HEK293 (cell line): ENCODE measurements at regions not wholly inside any gene's neighbourhood (a gene's known extent, or its start where the extent isn't known, plus 50 kb on each side); places are given as distances from the start of the nearest gene placed in this dataset.

Experiments
- CTCF ChIA-PET: fragments of 350-600 bp; formaldehyde crosslinking; extraction: SDS; loops from one replicate; lab custom pipeline; 2021; ENCODE audit warnings: antibody characterized with exemption; lab: Yijun Ruan, JAX
- POLR2A ChIA-PET: fragments of 300-600 bp; formaldehyde crosslinking; extraction: SDS; loops from one replicate; lab custom pipeline; 2020; ENCODE audit warnings: antibody characterized with exemption, inconsistent platforms; lab: Yijun Ruan, JAX
- H3K27ac ChIP-seq: fragments of 200-500 bp; sonication (Bioruptor generic); 2 replicates; pipeline ENCODE4 v1.5.1; 2014; ENCODE audit warnings: low read depth, low read length, control low read depth, inconsistent platforms; ENCODE audit errors: extremely low read depth
- H3K36me3 ChIP-seq, 2 experiments: fragments of 200-500 bp in 1 of 2; sonication (Bioruptor generic) in 1 of 2; 1 replicate in 1 of 2; 2 replicates in 1 of 2; pipeline ENCODE4 v1.5.1; 2014 to 2017; ENCODE audit warnings: inconsistent platforms in 2 of 2, low read length in 2 of 2; ENCODE audit not compliant: control insufficient read depth in 2 of 2, insufficient read depth in 1 of 2
- H3K4me1 ChIP-seq: fragments of 200-500 bp; sonication (Bioruptor generic); 2 replicates; pipeline ENCODE4 v1.5.1; 2014; ENCODE audit warnings: mild to moderate bottlenecking, low read length, inconsistent platforms; ENCODE audit not compliant: control insufficient read depth, insufficient read depth
- H3K4me3 ChIP-seq: 2 replicates; pipeline ENCODE4 v1.5.1; 2011; ENCODE audit warnings: low read depth, mild to moderate bottlenecking, control low read depth, low read length, moderate library complexity
- H3K9me3 ChIP-seq: fragments of 200-500 bp; sonication (Bioruptor generic); 2 replicates; pipeline ENCODE4 v1.5.1; 2014; ENCODE audit warnings: low read depth, low read length, inconsistent platforms; ENCODE audit not compliant: control insufficient read depth, insufficient read depth
- BCL11B ChIP-seq: fragments of 450-650 bp; formaldehyde crosslinking; IDR thresholded peaks from 2 replicates; pipeline ENCODE4 v1.5.1; 2016; ENCODE audit warnings: low read depth, missing biosample characterization, missing genetic modification characterization
- HOXC10 ChIP-seq: sonication (generic); formaldehyde crosslinking; IDR thresholded peaks from 2 replicates; pipeline ENCODE4 v1.8.1; 2023; ENCODE audit warnings: mild to moderate bottlenecking, missing genetic modification reagents
- RBAK ChIP-seq: fragments of 450-650 bp; formaldehyde crosslinking; IDR thresholded peaks from 2 replicates; pipeline ENCODE4 v1.5.1; 2016; ENCODE audit warnings: missing biosample characterization, missing genetic modification characterization
- TRIM28 ChIP-seq: IDR thresholded peaks from 2 replicates; pipeline ENCODE4 v1.6.1; 2011; ENCODE audit warnings: low read length, control low read depth, borderline replicate concordance
- ZBTB20 ChIP-seq: fragments of 450-650 bp; formaldehyde crosslinking; IDR thresholded peaks from 2 replicates; pipeline ENCODE4 v1.5.1; 2016; ENCODE audit warnings: missing biosample characterization, missing genetic modification characterization
- ZEB2 ChIP-seq: fragments of 450-650 bp; formaldehyde crosslinking; IDR thresholded peaks from 2 replicates; pipeline ENCODE4 v1.5.1; 2016; ENCODE audit warnings: missing biosample characterization, missing genetic modification characterization
- ZFP69B ChIP-seq: fragments of 450-650 bp; formaldehyde crosslinking; IDR thresholded peaks from 2 replicates; pipeline ENCODE4 v1.5.1; 2016; ENCODE audit warnings: missing biosample characterization, missing genetic modification characterization
- ZNF10 ChIP-seq: fragments of 450-650 bp; formaldehyde crosslinking; IDR thresholded peaks from 2 replicates; pipeline ENCODE4 v1.5.1; 2017; ENCODE audit warnings: missing biosample characterization, missing genetic modification characterization
- ZNF121 ChIP-seq: fragments of 450-650 bp; formaldehyde crosslinking; IDR thresholded peaks from 2 replicates; pipeline ENCODE4 v1.5.1; 2016; ENCODE audit warnings: missing biosample characterization, missing genetic modification characterization
- ZNF138 ChIP-seq: fragments of 450-650 bp; formaldehyde crosslinking; IDR thresholded peaks from 2 replicates; pipeline ENCODE4 v1.5.1; 2016; ENCODE audit warnings: missing biosample characterization, missing genetic modification characterization, borderline replicate concordance
- ZNF2 ChIP-seq: fragments of 450-650 bp; formaldehyde crosslinking; IDR thresholded peaks from 2 replicates; pipeline ENCODE4 v1.5.1; 2016; ENCODE audit warnings: missing biosample characterization, missing genetic modification characterization
- ZNF239 ChIP-seq: fragments of 450-650 bp; formaldehyde crosslinking; IDR thresholded peaks from 2 replicates; pipeline ENCODE4 v1.5.1; 2016; ENCODE audit warnings: missing biosample characterization, missing genetic modification characterization
- ZNF423 ChIP-seq: fragments of 450-650 bp; formaldehyde crosslinking; IDR thresholded peaks from 2 replicates; pipeline ENCODE4 v1.5.1; 2016; ENCODE audit warnings: missing biosample characterization, missing genetic modification characterization
- ZNF530 ChIP-seq: fragments of 450-650 bp; formaldehyde crosslinking; IDR thresholded peaks from 2 replicates; pipeline ENCODE4 v1.5.1; 2016; ENCODE audit warnings: low read depth, missing biosample characterization, missing genetic modification characterization
- ZNF555 ChIP-seq: fragments of 450-650 bp; formaldehyde crosslinking; conservative IDR thresholded peaks from 2 replicates; pipeline ENCODE4 v1.5.1; 2017; ENCODE audit warnings: missing biosample characterization, mild to moderate bottlenecking, missing genetic modification characterization, inconsistent platforms
- ZNF560 ChIP-seq: fragments of 450-650 bp; formaldehyde crosslinking; IDR thresholded peaks from 2 replicates; pipeline ENCODE4 v1.5.1; 2017; ENCODE audit warnings: missing biosample characterization, missing genetic modification characterization, borderline replicate concordance
- ZNF621 ChIP-seq: fragments of 450-650 bp; formaldehyde crosslinking; IDR thresholded peaks from 2 replicates; pipeline ENCODE4 v1.5.1; 2017; ENCODE audit warnings: missing biosample characterization, missing genetic modification characterization
- ZNF747 ChIP-seq: fragments of 450-650 bp; formaldehyde crosslinking; IDR thresholded peaks from 2 replicates; pipeline ENCODE4 v1.5.1; 2016; ENCODE audit warnings: missing biosample characterization, missing genetic modification characterization
- ZNF76 ChIP-seq: fragments of 450-650 bp; formaldehyde crosslinking; IDR thresholded peaks from 2 replicates; pipeline ENCODE4; 2016; ENCODE audit warnings: low read depth, missing biosample characterization, missing genetic modification characterization, borderline replicate concordance
- ZNF830 ChIP-seq: fragments of 450-650 bp; IDR thresholded peaks from 2 replicates; pipeline ENCODE4 v1.5.0; 2018; ENCODE audit warnings: missing biosample characterization, missing genetic modification characterization, low read depth, mild to moderate bottlenecking, moderate library complexity
- TF ChIP-seq, protein P1 (sequence below): fragments of 450-650 bp; formaldehyde crosslinking; IDR thresholded peaks from 2 replicates; pipeline ENCODE4 v1.5.1; 2016; ENCODE audit warnings: missing biosample characterization, missing genetic modification characterization
- TF ChIP-seq, protein P2 (sequence below): fragments of 450-650 bp; IDR thresholded peaks from 2 replicates; pipeline ENCODE4 v1.5.1; 2018; ENCODE audit warnings: missing biosample characterization, mild to moderate bottlenecking, missing genetic modification characterization
- TF ChIP-seq, protein P3 (sequence below): fragments of 450-650 bp; formaldehyde crosslinking; IDR thresholded peaks from 2 replicates; pipeline ENCODE4 v1.5.1; 2017; ENCODE audit warnings: missing biosample characterization, missing genetic modification characterization

DNA sequence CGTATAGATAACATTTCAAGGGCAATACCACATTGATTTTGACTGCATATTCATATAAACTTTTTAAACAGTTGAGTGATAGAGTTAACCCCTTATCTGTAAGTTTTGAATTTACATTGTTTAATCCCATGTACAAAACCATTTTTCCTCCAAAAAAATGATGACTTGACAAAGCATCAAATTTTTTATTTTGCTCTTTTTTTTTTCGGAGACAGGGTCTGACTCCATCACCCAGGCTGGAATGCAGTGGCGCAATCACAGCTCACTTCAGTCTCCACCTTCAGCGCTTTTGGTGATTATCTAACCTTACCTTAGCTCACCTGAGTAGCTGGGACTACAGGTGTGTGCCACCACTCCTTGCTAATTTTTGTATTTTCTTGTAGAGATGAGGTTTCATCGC is 1670.1 kb upstream of the CDH9 start:
- no peak for TF ChIP-seq ZNF10 (tag by site-specific recombination)
- no peak for TF ChIP-seq TRIM28
- TF ChIP-seq ZFP69B = no peak
- no peak for TF ChIP-seq ZNF530 (tag by site-specific recombination)
- TF ChIP-seq, protein P1, sequence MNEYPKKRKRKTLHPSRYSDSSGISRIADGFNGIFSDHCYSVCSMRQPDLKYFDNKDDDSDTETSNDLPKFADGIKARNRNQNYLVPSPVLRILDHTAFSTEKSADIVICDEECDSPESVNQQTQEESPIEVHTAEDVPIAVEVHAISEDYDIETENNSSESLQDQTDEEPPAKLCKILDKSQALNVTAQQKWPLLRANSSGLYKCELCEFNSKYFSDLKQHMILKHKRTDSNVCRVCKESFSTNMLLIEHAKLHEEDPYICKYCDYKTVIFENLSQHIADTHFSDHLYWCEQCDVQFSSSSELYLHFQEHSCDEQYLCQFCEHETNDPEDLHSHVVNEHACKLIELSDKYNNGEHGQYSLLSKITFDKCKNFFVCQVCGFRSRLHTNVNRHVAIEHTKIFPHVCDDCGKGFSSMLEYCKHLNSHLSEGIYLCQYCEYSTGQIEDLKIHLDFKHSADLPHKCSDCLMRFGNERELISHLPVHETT (tag by site-specific recombination) = no peak
- no peak for TF ChIP-seq RBAK (tag by site-specific recombination)
- CTCF ChIA-PET = interaction anchor here (0.5 to 0.7 kb wide), 2 partner anchors 66 to 108 kb away, joined by 3 to 6 read pairs; no protein-coding TSS in a partner anchor
- POLR2A ChIA-PET = no interaction called here
- Histone ChIP-seq H3K27ac (no peak overlapping the region), H3K4me3 (no peak overlapping the region), H3K36me3 (no peaks in the 10 kb centered on the region), H3K9me3 (peaks cover 2% of the 10 kb centered on the region; the same call in 1 of the 2 replicates), H3K4me1 (no peaks in the 10 kb centered on the region)

DNA sequence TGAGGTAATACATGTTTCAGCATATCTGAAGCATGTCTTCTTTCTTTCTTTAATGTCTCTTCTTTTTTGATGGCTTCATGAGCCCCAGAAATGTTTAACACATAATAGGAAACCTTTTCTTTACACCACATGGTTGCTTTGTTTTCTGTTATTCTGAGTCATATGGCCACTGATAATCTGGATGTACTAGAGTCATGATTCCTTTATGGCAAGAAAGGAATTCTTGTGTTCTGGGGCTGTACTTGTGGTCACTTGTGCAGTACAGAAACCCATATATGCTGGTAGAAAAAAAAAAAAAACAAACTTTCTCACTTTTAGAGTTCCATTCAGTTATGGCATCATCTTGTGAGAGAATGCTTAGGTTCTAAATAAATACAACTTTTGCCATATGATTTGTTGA is 1669.3 kb upstream of the CDH9 start:
- ChIA-PET CTCF (interaction anchor here (0.7 kb wide), 1 partner anchor 107 kb away, joined by 6 read pairs; no protein-coding TSS in a partner anchor), POLR2A (no interaction called here)
- no peak overlapping the region for H3K27ac ChIP-seq
- H3K4me1 ChIP-seq = no peaks in the 10 kb centered on the region
- H3K36me3 ChIP-seq = no peaks in the 10 kb centered on the region
- TF ChIP-seq ZNF830 (tag by site-specific recombination) (no peak), ZNF555 (tag by site-specific recombination) (no peak), ZNF621 (tag by site-specific recombination) (no peak), ZNF239 (no peak), ZNF76 (tag by site-specific recombination) (no peak), ZNF423 (tag by site-specific recombination) (no peak), BCL11B (tag by site-specific recombination) (no peak), ZNF121 (tag by site-specific recombination) (no peak), ZNF138 (no peak), ZNF747 (no peak), ZBTB20 (tag by site-specific recombination) (no peak), ZNF2 (tag by site-specific recombination) (no peak), HOXC10 (CRISPR knock-in tag) (no peak), ZNF560 (no peak), ZEB2 (tag by site-specific recombination) (no peak)
- TF ChIP-seq, protein P2, sequence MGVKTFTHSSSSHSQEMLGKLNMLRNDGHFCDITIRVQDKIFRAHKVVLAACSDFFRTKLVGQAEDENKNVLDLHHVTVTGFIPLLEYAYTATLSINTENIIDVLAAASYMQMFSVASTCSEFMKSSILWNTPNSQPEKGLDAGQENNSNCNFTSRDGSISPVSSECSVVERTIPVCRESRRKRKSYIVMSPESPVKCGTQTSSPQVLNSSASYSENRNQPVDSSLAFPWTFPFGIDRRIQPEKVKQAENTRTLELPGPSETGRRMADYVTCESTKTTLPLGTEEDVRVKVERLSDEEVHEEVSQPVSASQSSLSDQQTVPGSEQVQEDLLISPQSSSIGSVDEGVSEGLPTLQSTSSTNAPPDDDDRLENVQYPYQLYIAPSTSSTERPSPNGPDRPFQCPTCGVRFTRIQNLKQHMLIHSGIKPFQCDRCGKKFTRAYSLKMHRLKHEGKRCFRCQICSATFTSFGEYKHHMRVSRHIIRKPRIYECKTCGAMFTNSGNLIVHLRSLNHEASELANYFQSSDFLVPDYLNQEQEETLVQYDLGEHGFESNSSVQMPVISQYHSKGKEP (tag by site-specific recombination) = no peak
- TF ChIP-seq, protein P3, sequence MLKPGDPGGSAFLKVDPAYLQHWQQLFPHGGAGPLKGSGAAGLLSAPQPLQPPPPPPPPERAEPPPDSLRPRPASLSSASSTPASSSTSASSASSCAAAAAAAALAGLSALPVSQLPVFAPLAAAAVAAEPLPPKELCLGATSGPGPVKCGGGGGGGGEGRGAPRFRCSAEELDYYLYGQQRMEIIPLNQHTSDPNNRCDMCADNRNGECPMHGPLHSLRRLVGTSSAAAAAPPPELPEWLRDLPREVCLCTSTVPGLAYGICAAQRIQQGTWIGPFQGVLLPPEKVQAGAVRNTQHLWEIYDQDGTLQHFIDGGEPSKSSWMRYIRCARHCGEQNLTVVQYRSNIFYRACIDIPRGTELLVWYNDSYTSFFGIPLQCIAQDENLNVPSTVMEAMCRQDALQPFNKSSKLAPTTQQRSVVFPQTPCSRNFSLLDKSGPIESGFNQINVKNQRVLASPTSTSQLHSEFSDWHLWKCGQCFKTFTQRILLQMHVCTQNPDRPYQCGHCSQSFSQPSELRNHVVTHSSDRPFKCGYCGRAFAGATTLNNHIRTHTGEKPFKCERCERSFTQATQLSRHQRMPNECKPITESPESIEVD = no peak
- H3K4me3 ChIP-seq = no peak overlapping the region
- peaks cover 2% of the 10 kb centered on the region; the same call in 1 of the 2 replicates for H3K9me3 ChIP-seq
